NT2/D1 (cell line): ENCODE measurements at regions not wholly inside any gene's neighbourhood (a gene's known extent, or its start where the extent isn't known, plus 50 kb on each side); places are given as distances from the start of the nearest gene placed in this dataset.

ENCODE experiments used
- YY1 ChIP-seq: IDR thresholded peaks from 2 replicates; pipeline ENCODE4 v1.6.1; 2011; ENCODE audit not compliant: insufficient read length, insufficient read depth
- ZNF274 ChIP-seq: IDR thresholded peaks from 2 replicates; pipeline ENCODE4 v1.6.1; 2011; ENCODE audit warnings: mild to moderate bottlenecking, low read depth, low read length

GRCh38 chr18:45274026-45274425 is 341.2 kb upstream of the SLC14A2 start:
- TF ChIP-seq YY1 (no peak), ZNF274 (no peak)
